ENCODE measurements at regions not wholly inside any gene's neighbourhood (a gene's known extent, or its start where the extent isn't known, plus 50 kb on each side); places are given as distances from the start of the nearest gene placed in this dataset.

DNA sequence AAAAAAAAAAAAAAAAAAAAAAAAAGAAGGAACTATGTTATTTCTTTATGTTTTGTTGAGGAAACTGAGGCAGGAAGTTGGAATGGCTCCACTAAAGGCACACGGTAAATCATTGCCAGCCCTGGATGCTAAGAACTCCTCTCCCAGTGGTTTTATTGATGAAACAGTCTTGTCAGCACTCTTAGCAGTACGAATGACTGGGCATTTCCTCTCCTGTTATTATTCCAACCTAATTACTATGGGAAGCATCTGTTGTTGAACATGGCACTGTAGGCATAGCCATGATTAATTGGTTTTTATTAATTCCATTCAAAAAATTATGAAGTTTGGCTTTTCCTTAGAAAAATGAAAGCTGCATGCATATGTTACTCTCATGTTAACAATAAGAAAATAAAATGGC is 1387.1 kb upstream of the TMEM132C start:
- TF ChIP-seq, protein P1, sequence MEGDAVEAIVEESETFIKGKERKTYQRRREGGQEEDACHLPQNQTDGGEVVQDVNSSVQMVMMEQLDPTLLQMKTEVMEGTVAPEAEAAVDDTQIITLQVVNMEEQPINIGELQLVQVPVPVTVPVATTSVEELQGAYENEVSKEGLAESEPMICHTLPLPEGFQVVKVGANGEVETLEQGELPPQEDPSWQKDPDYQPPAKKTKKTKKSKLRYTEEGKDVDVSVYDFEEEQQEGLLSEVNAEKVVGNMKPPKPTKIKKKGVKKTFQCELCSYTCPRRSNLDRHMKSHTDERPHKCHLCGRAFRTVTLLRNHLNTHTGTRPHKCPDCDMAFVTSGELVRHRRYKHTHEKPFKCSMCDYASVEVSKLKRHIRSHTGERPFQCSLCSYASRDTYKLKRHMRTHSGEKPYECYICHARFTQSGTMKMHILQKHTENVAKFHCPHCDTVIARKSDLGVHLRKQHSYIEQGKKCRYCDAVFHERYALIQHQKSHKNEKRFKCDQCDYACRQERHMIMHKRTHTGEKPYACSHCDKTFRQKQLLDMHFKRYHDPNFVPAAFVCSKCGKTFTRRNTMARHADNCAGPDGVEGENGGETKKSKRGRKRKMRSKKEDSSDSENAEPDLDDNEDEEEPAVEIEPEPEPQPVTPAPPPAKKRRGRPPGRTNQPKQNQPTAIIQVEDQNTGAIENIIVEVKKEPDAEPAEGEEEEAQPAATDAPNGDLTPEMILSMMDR (IDR thresholded peaks at IDR 0.05; ENCODE audit: extremely low read depth, insufficient read depth, missing control alignments): no peak
- in situ Hi-C loops (cut with MboI; ENCODE audit: low pct_unique_long_range_greater_than_20kb, low sequenced_read_pairs, unreplicated experiment): no loop called here
- no peak for DNase-seq (ENCODE audit: low spot score)

DNA sequence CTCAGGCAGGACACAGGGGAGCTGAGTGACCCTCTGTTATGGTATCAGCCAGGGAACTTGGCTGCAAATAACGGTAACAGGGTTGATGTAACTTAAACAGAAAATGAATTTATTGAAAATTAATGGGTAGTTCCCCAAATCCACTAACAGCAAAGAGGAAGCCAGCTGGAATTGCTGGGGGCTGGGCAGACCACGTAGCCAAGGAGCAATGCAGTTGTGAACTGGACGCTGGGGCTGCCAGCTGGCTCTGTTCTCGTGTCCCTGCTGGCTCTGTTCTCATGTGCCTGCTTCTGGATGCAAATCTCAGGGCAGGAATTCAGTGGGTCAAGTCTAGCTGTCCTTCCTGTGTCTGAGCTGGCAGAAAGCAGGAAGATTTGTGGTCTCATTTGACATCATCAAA is 1383.3 kb upstream of the TMEM132C start:
- no peak for DNase-seq (ENCODE audit: low spot score)
- in situ Hi-C loops (cut with MboI; ENCODE audit: low pct_unique_long_range_greater_than_20kb, low sequenced_read_pairs, unreplicated experiment): no loop called here

DNA sequence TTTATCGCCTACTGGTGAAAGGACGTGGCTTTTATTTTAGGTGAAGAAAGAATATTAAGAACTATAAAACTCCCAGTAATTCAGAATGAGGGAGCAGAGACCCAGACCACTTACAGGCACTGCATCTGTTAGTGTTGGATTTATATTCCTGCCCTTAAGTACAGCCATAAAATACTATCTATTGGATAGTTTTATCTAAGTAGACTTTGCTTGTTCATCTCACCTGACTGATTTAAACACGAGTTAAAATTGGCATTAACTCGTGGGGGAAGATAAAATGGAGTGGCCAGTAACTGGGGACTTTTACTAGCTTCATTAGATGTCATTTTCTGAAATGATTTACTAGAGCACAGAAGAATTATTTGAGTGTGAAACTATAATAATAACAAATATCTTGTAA is 1377.5 kb upstream of the TMEM132C start:
- DNase-seq (ENCODE audit: low spot score): no peak
- TF ChIP-seq, protein P1 (IDR thresholded peaks at IDR 0.05; ENCODE audit: extremely low read depth, insufficient read depth, missing control alignments): no peak
- in situ Hi-C loops (cut with MboI; ENCODE audit: low pct_unique_long_range_greater_than_20kb, low sequenced_read_pairs, unreplicated experiment): no loop called here

More for the DNA sequence above, 1383.3 kb upstream of the TMEM132C start:
- TF ChIP-seq, protein P1 (IDR thresholded peaks at IDR 0.05; ENCODE audit: extremely low read depth, insufficient read depth, missing control alignments): no peak

DNA sequence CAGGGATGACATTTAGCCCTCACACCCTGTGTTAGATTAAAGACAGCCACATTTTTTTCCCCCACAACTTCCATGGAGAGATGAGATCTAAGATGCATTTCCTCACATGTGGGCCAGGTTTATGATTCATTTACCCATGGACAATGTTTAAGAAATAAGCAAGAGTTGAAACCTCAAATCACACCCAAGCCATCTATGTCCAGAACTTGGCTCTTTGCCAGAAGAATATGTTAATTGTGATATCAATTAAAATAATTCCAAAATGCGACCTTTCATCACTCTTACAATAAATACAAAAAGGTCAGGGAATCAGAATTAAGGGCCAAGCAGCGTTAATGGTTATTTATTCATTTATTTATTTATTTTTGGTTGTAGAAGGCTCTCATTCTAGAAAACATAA is 1376.9 kb upstream of the TMEM132C start:
- TF ChIP-seq, protein P1 (IDR thresholded peaks at IDR 0.05; ENCODE audit: extremely low read depth, insufficient read depth, missing control alignments): no peak
- in situ Hi-C loops (cut with MboI; ENCODE audit: low pct_unique_long_range_greater_than_20kb, low sequenced_read_pairs, unreplicated experiment): no loop called here
- DNase-seq (ENCODE audit: low spot score): no peak

DNA sequence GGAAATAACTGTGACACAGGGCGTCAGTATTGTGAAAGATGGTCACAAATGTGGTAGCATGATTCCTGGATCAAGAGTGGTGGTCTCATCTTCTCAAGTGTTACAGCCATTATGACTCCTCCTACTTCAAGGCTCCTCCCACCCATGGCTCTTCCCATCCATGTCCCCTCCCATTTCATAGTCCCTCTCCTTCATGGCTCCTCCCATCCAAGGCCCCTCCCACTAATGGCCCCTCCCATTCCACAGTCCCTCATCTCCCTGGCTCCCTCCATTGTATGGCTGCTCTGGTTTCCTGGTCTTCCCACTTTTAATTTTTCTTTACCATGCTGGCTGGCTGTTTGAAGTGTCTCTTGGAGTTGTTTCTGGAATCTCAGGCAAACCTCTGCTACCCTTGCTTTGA is 1375.2 kb upstream of the TMEM132C start:
- no peak for DNase-seq (ENCODE audit: low spot score)
- in situ Hi-C loops (cut with MboI; ENCODE audit: low pct_unique_long_range_greater_than_20kb, low sequenced_read_pairs, unreplicated experiment): no loop called here
- TF ChIP-seq, protein P1 (IDR thresholded peaks at IDR 0.05; ENCODE audit: extremely low read depth, insufficient read depth, missing control alignments): no peak

DNA sequence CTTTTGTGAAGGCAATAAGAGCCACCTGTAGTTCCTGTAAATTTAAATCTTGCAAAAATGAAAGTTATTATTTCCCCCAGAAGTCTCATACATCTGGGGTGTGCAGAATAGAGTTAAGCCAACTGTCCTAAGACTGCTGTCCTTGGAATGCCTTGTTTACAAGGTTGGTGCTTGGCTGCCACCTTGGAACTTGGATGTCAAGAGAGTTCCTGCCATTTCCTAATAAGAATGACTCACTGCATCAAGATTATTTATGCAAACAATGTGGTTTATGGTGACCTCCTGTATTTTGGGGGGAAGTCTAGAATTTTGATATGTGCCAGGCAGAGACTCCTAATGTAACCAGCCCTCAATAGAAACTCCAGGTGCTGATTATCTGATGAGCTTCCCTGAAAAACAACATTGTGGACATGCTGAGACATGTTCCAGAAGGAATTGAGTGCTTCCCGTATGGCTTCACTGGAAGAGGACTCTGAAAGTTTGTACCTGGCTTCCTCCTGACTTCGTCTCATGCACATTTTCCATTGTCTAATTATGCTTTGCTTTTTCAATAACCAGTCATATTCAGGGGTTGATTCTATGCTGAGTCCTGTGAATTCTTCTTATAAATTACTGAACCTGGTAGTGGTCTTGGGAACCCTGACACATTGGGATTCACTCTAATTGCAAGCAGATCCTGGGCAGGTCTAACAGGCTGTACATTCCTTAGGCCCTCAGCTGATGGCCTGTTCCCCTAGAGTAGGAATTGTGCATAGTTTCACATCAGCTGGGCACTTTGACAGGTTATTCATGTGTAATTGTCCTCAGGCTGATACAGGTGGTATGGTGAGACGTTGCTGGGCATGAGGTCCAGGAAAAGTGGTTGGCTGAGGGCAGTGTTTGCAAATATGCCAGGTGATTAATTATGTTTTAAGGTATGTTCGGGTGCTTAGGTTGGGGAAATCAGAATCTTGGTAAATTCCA is 1370.7 kb upstream of the TMEM132C start:
- TF ChIP-seq, protein P1 (IDR thresholded peaks at IDR 0.05; ENCODE audit: extremely low read depth, insufficient read depth, missing control alignments): no peak
- no peak for DNase-seq (ENCODE audit: low spot score)
- in situ Hi-C loops (cut with MboI; ENCODE audit: low pct_unique_long_range_greater_than_20kb, low sequenced_read_pairs, unreplicated experiment): no loop called here

Measured in GM13977 (cell line).